Activated naive CD4-positive, alpha-beta T cell treated with anti-CD3 and anti-CD28 coated beads, Interleukin-2, amount 10 ng/mL, durations not matched to agents 7 days and 5 days (primary cell): ENCODE measurements at regions not wholly inside any gene's neighbourhood (a gene's known extent, or its start where the extent isn't known, plus 50 kb on each side); places are given as distances from the start of the nearest gene placed in this dataset.
"Not testable (repeated sequence)": the region's sequence is repeated elsewhere in the genome, so short reads cannot be mapped to it uniquely, and the experiment has no call there.

Source experiments
- CTCF ChIA-PET: fragments of 350-600 bp; sonication (Branson Sonifier 250); formaldehyde crosslinking; loops from one replicate; lab custom pipeline; 2021; ENCODE audit warnings: antibody characterized with exemption; lab: Charles Lee
- DNase-seq: peaks from one replicate; pipeline ENCODE4 v3.0.0-alpha.2; 2020
- H3K27ac Mint-ChIP-seq: one replicate; pipeline ENCODE4 v1.8.0; 2021; ENCODE audit warnings: mild to moderate bottlenecking, moderate library complexity, mixed read lengths
- H3K27me3 Mint-ChIP-seq: one replicate; pipeline ENCODE4 v1.8.0; 2021; ENCODE audit warnings: mild to moderate bottlenecking, mixed read lengths
- H3K36me3 Mint-ChIP-seq: one replicate; pipeline ENCODE4 v1.8.0; 2021; ENCODE audit warnings: mixed read lengths
- H3K4me1 Mint-ChIP-seq: one replicate; pipeline ENCODE4 v1.8.0; 2021; ENCODE audit warnings: mixed read lengths
- H3K4me3 Mint-ChIP-seq: one replicate; pipeline ENCODE4 v1.8.0; 2021; ENCODE audit warnings: mild to moderate bottlenecking, moderate library complexity, mixed read lengths
- H3K9me3 Mint-ChIP-seq: one replicate; pipeline ENCODE4 v1.8.0; 2021; ENCODE audit warnings: mixed read lengths

GRCh38 chr10:55929291-55929690, 431.8 kb downstream of the ZWINT start:
- Mint-ChIP-seq H3K9me3 (peaks cover 4% of the 10 kb centered on the region), H3K36me3 (no peaks in the 10 kb centered on the region), H3K4me3 (no peak overlapping the region), H3K27me3 (no peaks in the 10 kb centered on the region), H3K4me1 (no peaks in the 10 kb centered on the region), H3K27ac (no peak overlapping the region)
- CTCF ChIA-PET: no interaction called here
- DNase-seq: no peak

- CTCF ChIA-PET, H3K36me3 Mint-ChIP-seq, DNase-seq, H3K27ac Mint-ChIP-seq, H3K27me3 Mint-ChIP-seq, H3K4me1 Mint-ChIP-seq, H3K4me3 Mint-ChIP-seq: not testable (repeated sequence)
- peaks cover 16% of the 10 kb centered on the region for H3K9me3 Mint-ChIP-seq
Measured at GRCh38 chr10:55899472-55900147, 461.4 kb downstream of the ZWINT start.

DNA sequence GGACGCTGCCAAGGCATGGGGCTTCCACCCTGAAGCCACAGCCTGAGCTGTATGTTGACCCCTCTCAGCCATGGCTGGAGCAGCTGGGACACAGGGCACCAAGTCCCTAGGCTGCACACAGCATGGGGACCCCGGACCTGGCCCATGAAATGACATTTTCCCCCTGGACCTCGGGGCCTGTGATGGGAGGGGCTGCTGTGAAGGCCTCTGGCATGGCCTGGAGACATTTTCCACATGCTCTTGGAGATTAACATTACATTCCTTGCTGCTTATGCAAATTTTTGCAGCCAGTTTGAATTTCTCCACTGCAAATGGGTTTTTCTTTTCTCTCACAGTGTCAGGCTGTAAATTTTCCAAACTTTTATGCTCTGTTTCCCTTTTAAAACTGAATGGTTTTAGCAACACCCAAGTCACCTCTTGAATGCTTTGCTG, 463.6 kb downstream of the ZWINT start:
- no peaks in the 10 kb centered on the region for H3K36me3 Mint-ChIP-seq
- no peak overlapping the region for H3K27ac Mint-ChIP-seq
- H3K4me3 Mint-ChIP-seq: no peak overlapping the region
- H3K4me1 Mint-ChIP-seq: no peaks in the 10 kb centered on the region
- CTCF ChIA-PET: no interaction called here
- no peak for DNase-seq
- no peaks in the 10 kb centered on the region for H3K27me3 Mint-ChIP-seq
- H3K9me3 Mint-ChIP-seq: peaks cover 14% of the 10 kb centered on the region

DNA sequence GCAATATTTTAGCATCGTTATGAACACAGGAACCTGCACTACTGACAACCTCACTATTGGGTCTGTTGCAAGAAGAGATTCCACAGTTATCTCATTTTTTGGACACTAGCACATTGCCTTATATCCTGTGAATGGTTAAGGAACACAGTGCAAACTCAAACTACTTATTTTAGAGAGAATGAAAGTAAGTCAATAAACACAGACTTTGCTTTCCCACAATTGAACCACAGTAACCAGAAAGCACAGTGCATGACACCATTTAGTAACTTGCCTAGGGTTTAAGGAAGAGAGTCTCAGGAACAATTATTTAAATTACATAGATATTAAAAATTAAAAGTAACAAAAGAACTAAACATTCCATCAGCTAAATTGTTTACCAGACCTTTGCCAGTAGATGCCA, 468.8 kb downstream of the ZWINT start:
- CTCF ChIA-PET: no interaction called here
- Mint-ChIP-seq H3K27ac (no peak overlapping the region), H3K36me3 (no peaks in the 10 kb centered on the region), H3K27me3 (no peaks in the 10 kb centered on the region), H3K9me3 (peaks cover 12% of the 10 kb centered on the region), H3K4me1 (no peaks in the 10 kb centered on the region), H3K4me3 (no peak overlapping the region)
- DNase-seq: no peak

DNA sequence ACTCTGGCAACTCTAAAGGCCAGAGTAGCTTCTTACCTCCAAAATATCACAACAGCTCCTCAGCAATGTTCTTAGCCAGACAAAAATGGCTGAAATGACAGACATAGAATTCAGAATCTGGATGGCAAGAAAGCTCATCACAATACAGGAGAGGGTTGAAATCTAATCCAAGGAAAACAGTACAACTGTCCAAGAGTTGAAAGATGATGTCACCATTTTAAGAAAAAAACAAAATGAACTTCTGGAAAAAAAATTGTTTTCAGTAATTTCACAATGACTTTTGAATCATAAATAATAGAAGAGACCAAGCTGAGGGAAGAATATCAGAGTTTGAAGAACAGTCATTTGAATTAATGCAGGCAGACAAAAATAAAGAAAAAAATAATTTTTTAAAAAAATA, 479.5 kb downstream of the ZWINT start:
- H3K36me3 Mint-ChIP-seq: no peaks in the 10 kb centered on the region

GRCh38 chr10:55873485-55873884, 487.6 kb downstream of the ZWINT start:
- H3K9me3 Mint-ChIP-seq: no peaks in the 10 kb centered on the region

More for the DNA sequence above, 479.5 kb downstream of the ZWINT start:
- CTCF ChIA-PET: no interaction called here
- Mint-ChIP-seq H3K9me3 (peaks cover 19% of the 10 kb centered on the region), H3K4me3 (no peak overlapping the region), H3K4me1 (no peaks in the 10 kb centered on the region), H3K27me3 (no peaks in the 10 kb centered on the region), H3K27ac (no peak overlapping the region)
- DNase-seq: no peak

DNA sequence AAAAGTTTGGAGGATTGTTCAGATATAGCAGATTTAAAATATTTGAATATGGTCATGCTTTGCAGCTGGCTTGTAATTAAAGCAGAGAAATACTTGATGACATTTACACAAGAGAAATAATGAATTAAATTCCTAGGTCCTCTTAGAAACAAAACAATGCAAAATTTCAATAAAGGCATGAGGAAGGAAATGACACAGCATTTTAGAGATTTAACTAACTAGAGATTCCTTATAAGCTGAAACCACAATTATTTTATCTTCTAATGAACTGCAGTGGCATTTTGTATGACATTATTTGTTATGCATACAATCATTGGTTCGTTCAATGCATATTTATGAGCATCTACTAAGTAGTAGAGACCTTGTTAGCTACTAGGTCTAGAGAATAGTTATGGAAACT, 490.9 kb downstream of the ZWINT start:
- Mint-ChIP-seq H3K9me3 (no peaks in the 10 kb centered on the region), H3K27ac (no peak overlapping the region), H3K36me3 (no peaks in the 10 kb centered on the region), H3K4me1 (no peaks in the 10 kb centered on the region), H3K4me3 (no peak overlapping the region), H3K27me3 (no peaks in the 10 kb centered on the region)
- no peak for DNase-seq
- CTCF ChIA-PET: no interaction called here

More at GRCh38 chr10:55873485-55873884, 487.6 kb downstream of the ZWINT start:
- no peaks in the 10 kb centered on the region for H3K27me3 Mint-ChIP-seq
- no peak overlapping the region for H3K4me3 Mint-ChIP-seq
- no peak for DNase-seq
- no peaks in the 10 kb centered on the region for H3K4me1 Mint-ChIP-seq
- CTCF ChIA-PET: no interaction called here
- no peak overlapping the region for H3K27ac Mint-ChIP-seq
- no peaks in the 10 kb centered on the region for H3K36me3 Mint-ChIP-seq

DNA sequence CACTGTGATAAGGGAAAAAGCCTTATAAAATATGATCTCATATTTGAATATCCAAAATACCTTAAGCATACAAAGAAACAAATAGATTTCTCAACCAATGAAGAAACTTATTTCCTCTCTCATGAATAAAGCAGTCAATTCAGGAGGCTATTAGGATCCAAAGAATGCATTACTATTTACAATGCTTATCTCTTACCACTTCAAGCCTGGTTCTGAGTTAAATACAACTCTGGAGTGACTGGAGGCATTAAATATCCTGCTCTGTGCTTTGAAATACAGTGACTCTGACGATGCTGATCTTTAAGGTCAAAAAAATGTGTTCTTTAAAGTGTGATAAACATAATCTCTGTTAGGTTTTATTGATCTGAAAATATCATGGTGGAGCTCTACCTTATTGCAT, 493.2 kb downstream of the ZWINT start:
- CTCF ChIA-PET: no interaction called here
- DNase-seq: no peak
- H3K4me3 Mint-ChIP-seq: no peak overlapping the region
- H3K27ac Mint-ChIP-seq: no peak overlapping the region
- peaks cover 1% of the 10 kb centered on the region for H3K9me3 Mint-ChIP-seq
- H3K4me1 Mint-ChIP-seq: no peaks in the 10 kb centered on the region
- no peaks in the 10 kb centered on the region for H3K36me3 Mint-ChIP-seq
- no peaks in the 10 kb centered on the region for H3K27me3 Mint-ChIP-seq

DNA sequence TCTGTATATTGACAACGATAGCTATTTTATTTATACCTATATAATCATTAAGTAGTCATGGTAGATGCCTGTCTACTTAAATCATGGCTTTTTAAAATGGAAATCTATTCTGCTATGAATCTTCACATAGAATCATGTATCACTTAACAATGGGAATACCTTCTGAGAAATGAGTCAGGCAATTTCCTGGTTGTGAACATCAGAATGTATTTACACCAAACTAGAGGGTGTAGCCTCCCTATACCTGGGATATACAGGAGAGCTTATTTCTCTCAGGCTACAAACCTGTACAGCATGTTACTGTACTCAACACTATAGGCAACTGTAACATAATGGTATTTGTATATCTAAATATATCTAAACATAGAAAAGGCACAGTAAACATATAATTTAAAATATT, 502.3 kb downstream of the ZWINT start:
- H3K27me3 Mint-ChIP-seq: no peaks in the 10 kb centered on the region
- peaks cover 5% of the 10 kb centered on the region for H3K9me3 Mint-ChIP-seq
- no peaks in the 10 kb centered on the region for H3K36me3 Mint-ChIP-seq
- no peak overlapping the region for H3K4me3 Mint-ChIP-seq
- no peaks in the 10 kb centered on the region for H3K4me1 Mint-ChIP-seq
- no peak for DNase-seq
- no peak overlapping the region for H3K27ac Mint-ChIP-seq
- CTCF ChIA-PET: no interaction called here

DNA sequence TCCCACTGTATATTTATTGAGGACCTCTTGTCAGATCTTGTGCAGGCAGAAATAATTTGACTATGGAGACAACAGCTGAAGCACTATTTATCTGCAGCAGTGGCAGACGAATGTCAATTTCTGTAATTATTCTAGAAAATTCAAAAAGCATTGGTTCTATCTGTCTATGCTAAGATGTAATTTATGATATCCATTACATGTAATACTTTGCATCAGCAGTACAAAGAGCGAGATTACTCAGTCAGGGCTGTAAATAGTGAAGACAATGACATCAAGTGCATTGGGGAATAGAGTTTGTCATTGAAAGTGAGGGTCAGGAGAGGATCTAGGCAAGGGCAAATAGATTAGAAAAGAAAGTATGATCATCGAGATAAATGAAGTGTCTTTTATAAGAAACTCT, 508.2 kb downstream of the ZWINT start:
- no peaks in the 10 kb centered on the region for H3K36me3 Mint-ChIP-seq
- CTCF ChIA-PET: no interaction called here
- no peaks in the 10 kb centered on the region for H3K4me1 Mint-ChIP-seq

DNA sequence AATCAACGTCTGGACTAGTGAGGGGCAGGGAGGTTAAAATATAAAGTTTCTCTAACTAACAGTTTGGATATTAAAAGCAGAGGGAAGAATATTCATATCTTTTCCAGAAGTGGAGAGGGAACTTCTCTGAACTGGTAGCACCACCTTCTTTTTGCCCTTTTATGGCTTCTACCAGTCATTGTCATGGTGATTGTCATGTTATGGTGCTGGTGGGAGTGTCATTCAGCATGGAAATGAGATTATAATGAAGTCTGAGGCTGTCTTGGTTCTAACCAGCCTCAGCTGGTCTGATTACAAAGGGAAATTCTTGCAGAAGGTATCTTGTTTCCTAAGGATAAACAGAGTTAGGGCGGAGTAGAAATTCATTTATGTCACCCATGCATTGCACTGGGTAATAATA, 523.8 kb downstream of the ZWINT start:
- no peaks in the 10 kb centered on the region for H3K27me3 Mint-ChIP-seq
- H3K4me1 Mint-ChIP-seq: no peaks in the 10 kb centered on the region
- no peak overlapping the region for H3K4me3 Mint-ChIP-seq
- no peak overlapping the region for H3K27ac Mint-ChIP-seq
- CTCF ChIA-PET: no interaction called here
- H3K9me3 Mint-ChIP-seq: peaks cover 3% of the 10 kb centered on the region
- no peak for DNase-seq
- H3K36me3 Mint-ChIP-seq: no peaks in the 10 kb centered on the region

More for the DNA sequence above, 508.2 kb downstream of the ZWINT start:
- DNase-seq: no peak
- Mint-ChIP-seq H3K4me3 (no peak overlapping the region), H3K9me3 (peaks cover 2% of the 10 kb centered on the region), H3K27ac (no peak overlapping the region), H3K27me3 (no peaks in the 10 kb centered on the region)

- CTCF ChIA-PET: no interaction called here
- no peak overlapping the region for H3K4me3 Mint-ChIP-seq
- no peaks in the 10 kb centered on the region for H3K36me3 Mint-ChIP-seq
Measured at GRCh38 chr10:55822096-55822495, 539.0 kb downstream of the ZWINT start.

DNA sequence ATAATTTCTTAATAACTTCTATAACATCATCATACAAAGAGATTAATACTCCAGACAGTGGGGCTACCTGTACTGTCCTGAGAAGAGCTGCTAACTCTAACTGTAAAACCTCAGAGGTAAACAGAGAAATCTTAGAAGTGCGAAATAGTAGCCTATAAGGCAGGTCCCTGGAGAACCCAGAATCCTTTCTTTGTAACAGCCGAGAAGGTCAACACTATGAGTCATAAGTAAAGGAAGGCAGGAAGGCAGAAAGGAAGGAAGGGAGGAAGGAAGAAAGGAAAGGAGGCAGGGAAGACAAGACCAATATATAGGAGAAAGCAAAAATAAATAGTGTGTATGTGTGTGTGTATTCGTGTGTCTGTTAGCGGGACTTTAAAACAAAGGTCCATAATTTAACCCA, 540.6 kb downstream of the ZWINT start:
- H3K9me3 Mint-ChIP-seq: peaks cover 15% of the 10 kb centered on the region
- no peaks in the 10 kb centered on the region for H3K27me3 Mint-ChIP-seq

More at GRCh38 chr10:55822096-55822495, 539.0 kb downstream of the ZWINT start:
- no peaks in the 10 kb centered on the region for H3K4me1 Mint-ChIP-seq
- H3K27me3 Mint-ChIP-seq: no peaks in the 10 kb centered on the region
- peaks cover 13% of the 10 kb centered on the region for H3K9me3 Mint-ChIP-seq
- DNase-seq: no peak
- no peak overlapping the region for H3K27ac Mint-ChIP-seq

GRCh38 chr10:55820071-55820470, 541.0 kb downstream of the ZWINT start:
- Mint-ChIP-seq H3K27me3 (no peaks in the 10 kb centered on the region), H3K9me3 (peaks cover 15% of the 10 kb centered on the region), H3K4me1 (no peaks in the 10 kb centered on the region), H3K4me3 (no peak overlapping the region), H3K27ac (no peak overlapping the region), H3K36me3 (no peaks in the 10 kb centered on the region)
- CTCF ChIA-PET: no interaction called here
- DNase-seq: no peak

More for the DNA sequence above, 540.6 kb downstream of the ZWINT start:
- no peaks in the 10 kb centered on the region for H3K36me3 Mint-ChIP-seq
- no peaks in the 10 kb centered on the region for H3K4me1 Mint-ChIP-seq
- H3K27ac Mint-ChIP-seq: no peak overlapping the region
- DNase-seq: no peak
- CTCF ChIA-PET: no interaction called here
- no peak overlapping the region for H3K4me3 Mint-ChIP-seq

DNA sequence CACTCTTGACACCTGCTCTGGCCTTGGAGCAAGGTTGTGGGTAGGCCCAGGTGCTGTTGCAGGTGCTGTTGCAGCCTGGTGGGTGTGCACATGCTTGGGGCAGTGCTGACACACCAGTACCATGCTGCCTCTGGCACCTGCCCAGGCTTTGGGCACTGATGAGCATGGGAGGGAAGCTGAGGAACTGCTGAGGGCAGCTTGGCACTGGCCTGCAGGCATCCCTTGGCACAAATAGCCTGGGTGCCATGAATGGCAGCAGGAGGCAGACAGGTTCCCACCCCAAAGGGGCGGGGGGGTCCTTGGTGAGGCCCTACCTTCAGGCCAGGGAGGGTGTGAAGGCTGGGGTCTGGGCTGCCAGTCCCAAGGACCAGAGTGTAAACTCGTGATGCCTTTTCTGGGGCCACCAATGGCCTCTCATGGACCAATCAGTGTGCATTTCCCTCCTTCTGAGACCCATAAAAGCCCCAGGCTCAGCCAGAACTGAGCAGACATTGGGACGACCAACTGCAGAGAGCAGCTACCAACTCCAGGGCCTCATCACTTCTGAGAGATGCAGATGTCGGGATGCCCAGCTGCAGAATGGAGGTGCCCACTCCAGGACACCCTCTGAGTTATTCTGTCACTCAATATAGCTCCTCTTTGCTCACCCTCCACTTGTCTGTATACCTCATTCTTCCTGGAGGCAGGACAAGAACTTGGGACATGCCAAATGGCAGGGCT, 547.4 kb downstream of the ZWINT start:
- peaks cover 6% of the 10 kb centered on the region for H3K9me3 Mint-ChIP-seq
- DNase-seq: no peak
- no peaks in the 10 kb centered on the region for H3K36me3 Mint-ChIP-seq
- H3K4me3 Mint-ChIP-seq: no peak overlapping the region
- no peaks in the 10 kb centered on the region for H3K27me3 Mint-ChIP-seq
- CTCF ChIA-PET: no interaction called here
- no peaks in the 10 kb centered on the region for H3K4me1 Mint-ChIP-seq
- no peak overlapping the region for H3K27ac Mint-ChIP-seq
